ENCODE measurements at regions not wholly inside any gene's neighbourhood (a gene's known extent, or its start where the extent isn't known, plus 50 kb on each side); places are given as distances from the start of the nearest gene placed in this dataset.

DNA sequence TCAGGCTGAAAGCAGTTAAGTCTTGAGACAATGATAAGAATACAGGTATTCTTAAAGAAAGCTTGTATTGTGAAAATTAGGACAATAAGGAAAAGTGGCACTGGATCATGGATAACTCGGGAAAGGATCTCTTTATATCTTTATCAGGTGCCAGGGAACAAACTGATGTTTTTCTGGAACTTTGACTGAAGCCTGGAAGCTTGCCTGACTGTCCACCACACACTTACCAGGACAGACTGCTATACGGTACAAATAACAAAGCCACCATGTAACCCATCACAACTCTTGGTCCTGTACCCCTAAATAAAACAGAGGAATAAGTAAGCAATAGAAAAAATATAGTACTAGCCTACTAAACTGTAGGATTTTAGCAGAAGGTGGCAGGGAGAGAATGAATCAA is 623.0 kb downstream of the OTOL1 start:
- DNase-seq (ENCODE audit: low read depth) = no peak
- TF ChIP-seq, protein P1, sequence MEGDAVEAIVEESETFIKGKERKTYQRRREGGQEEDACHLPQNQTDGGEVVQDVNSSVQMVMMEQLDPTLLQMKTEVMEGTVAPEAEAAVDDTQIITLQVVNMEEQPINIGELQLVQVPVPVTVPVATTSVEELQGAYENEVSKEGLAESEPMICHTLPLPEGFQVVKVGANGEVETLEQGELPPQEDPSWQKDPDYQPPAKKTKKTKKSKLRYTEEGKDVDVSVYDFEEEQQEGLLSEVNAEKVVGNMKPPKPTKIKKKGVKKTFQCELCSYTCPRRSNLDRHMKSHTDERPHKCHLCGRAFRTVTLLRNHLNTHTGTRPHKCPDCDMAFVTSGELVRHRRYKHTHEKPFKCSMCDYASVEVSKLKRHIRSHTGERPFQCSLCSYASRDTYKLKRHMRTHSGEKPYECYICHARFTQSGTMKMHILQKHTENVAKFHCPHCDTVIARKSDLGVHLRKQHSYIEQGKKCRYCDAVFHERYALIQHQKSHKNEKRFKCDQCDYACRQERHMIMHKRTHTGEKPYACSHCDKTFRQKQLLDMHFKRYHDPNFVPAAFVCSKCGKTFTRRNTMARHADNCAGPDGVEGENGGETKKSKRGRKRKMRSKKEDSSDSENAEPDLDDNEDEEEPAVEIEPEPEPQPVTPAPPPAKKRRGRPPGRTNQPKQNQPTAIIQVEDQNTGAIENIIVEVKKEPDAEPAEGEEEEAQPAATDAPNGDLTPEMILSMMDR (IDR thresholded peaks at IDR 0.05; ENCODE audit: insufficient read depth, low read depth, low read length, missing control alignments) = no peak
- H3K4me3 ChIP-seq (ENCODE audit: low read depth, low read length) = no peak overlapping the region

DNA sequence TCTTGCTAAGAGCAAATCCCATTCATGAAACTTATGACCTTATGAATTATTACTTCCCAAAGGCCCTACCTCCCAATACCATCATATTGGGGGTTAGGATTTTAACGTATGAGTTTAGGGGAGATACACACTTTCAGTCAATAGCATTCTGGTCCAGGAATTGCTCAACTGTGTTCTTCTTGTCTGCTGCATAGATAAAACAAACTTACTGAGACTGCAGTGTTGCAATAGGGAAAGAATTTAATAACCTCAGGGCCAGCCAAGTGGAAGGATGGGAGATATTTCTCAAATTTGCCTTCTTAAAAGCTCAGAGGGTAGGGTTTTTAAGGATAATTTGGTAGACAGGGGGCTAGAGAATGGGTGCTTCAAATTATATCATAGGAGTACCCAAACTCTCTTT is 625.8 kb downstream of the OTOL1 start:
- DNase-seq (ENCODE audit: low read depth) = no peak
- TF ChIP-seq, protein P1 (IDR thresholded peaks at IDR 0.05; ENCODE audit: insufficient read depth, low read depth, low read length, missing control alignments) = no peak
- no peak overlapping the region for H3K4me3 ChIP-seq (ENCODE audit: low read depth, low read length)

DNA sequence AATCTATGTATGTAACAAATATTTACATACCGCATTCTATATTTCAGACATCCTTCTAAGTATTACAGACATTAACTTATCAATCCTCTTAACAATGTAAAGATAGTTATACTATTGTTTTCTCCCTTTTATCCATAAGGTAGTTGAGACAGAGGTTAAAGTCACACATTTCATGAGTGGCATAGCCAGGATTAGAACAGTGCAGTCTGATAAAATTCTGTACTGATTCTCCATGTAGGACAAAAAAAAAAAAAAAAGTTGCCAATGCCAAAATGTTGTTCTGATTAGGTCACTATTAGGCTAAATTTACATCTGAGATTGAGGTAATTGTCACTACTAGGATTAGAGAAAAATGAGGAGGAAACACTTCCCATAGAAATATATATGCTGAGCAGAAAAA is 629.2 kb downstream of the OTOL1 start:
- TF ChIP-seq, protein P1 (IDR thresholded peaks at IDR 0.05; ENCODE audit: insufficient read depth, low read depth, low read length, missing control alignments) = no peak
- no peak for DNase-seq (ENCODE audit: low read depth)
- no peak overlapping the region for H3K4me3 ChIP-seq (ENCODE audit: low read depth, low read length)

DNA sequence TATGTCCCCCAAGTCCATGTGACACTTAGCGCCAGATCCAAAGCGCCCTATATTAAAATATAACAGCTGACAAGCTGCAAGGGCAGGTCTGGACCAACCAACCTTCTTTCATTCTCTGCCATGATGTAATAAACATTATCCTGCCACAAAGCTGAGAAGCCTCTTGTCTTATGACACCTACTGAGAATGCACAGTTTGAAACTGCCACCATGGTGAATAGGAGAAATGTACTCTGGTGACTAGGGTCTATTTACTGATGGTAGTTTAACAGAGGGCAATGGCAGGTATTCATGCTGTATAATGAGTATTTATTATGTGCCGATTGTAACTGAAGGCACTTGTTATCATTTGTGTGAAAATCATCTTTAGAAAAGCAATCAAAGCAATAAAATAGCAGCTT is 634.0 kb downstream of the OTOL1 start:
- TF ChIP-seq, protein P1 (IDR thresholded peaks at IDR 0.05; ENCODE audit: insufficient read depth, low read depth, low read length, missing control alignments) = no peak
- no peak overlapping the region for H3K4me3 ChIP-seq (ENCODE audit: low read depth, low read length)
- DNase-seq (ENCODE audit: low read depth) = no peak

DNA sequence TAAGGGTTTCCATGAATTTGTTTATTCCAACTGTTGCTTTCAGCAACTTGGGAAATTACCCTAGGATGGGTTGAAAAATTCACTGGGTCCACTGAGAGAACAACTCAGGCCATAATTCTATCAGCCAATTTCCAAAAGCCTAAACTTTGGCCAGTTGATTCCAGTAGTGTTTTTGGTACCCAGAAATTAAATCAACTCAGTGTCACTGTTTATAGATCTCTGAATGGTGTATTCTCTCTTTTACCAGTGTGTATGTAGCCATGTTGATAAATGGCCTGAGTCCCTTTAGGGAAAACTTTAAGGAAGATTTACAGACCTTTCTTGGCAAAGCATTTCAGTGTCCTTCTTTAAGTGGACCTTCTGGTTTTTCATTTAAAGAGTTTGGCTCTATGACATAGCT is 636.4 kb downstream of the OTOL1 start:
- no peak overlapping the region for H3K4me3 ChIP-seq (ENCODE audit: low read depth, low read length)
- DNase-seq (ENCODE audit: low read depth) = no peak
- TF ChIP-seq, protein P1 (IDR thresholded peaks at IDR 0.05; ENCODE audit: insufficient read depth, low read depth, low read length, missing control alignments) = no peak

DNA sequence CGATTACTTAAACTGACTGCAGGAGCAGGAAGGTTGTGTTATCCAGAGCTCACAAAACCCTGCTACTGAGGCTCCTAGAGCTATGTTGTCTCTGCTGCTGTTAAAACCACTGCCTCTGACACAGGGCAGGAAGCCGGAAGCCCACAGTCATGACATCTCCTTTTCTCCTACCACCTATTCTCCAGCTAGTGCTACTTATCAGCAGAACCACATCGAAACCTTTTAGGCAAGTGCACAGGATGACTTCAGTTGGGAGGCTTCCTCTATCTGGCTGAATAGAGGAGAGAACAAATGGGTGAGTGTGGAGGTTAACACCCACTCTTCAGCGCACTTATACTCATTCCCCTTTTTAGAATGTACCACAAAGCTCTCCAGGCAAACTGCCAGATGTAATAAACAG is 638.0 kb downstream of the OTOL1 start:
- TF ChIP-seq, protein P1 (IDR thresholded peaks at IDR 0.05; ENCODE audit: insufficient read depth, low read depth, low read length, missing control alignments) = no peak
- DNase-seq (ENCODE audit: low read depth) = peak; percentile 36
- no peak overlapping the region for H3K4me3 ChIP-seq (ENCODE audit: low read depth, low read length)

DNA sequence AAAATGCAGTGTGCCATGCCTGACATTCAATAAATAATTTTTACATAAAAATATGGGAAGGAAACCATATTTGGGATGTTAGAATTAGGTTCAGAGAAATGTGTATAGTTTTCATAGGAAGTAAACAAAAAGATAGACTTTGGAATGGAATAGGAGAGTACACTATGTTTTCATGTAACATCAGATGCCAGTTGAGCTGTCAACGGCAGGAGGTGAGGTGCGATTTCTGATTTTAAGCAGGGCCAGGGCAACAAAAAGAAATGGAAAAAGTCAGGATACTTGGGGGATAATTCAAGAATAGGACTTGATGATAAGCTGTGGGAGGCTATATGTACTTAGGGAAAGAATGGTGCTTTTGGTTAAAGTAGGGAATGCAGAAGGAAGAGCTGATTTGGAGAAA is 639.5 kb downstream of the OTOL1 start:
- H3K4me3 ChIP-seq (ENCODE audit: low read depth, low read length) = no peak overlapping the region
- no peak for DNase-seq (ENCODE audit: low read depth)
- TF ChIP-seq, protein P1 (IDR thresholded peaks at IDR 0.05; ENCODE audit: insufficient read depth, low read depth, low read length, missing control alignments) = no peak

All from GM12865 (cell line).